HCT116 (cell line): ENCODE measurements at regions not wholly inside any gene's neighbourhood (a gene's known extent, or its start where the extent isn't known, plus 50 kb on each side); places are given as distances from the start of the nearest gene placed in this dataset.

ENCODE experiments used
- CBX3 ChIP-seq: IDR thresholded peaks from 2 replicates; pipeline ENCODE4 v1.6.1; 2012; ENCODE audit warnings: low read depth
- EGR1 ChIP-seq: IDR thresholded peaks from 2 replicates; pipeline ENCODE4 v1.6.1; 2012; ENCODE audit warnings: low read depth
- EZH2 ChIP-seq: fragments of 200-600 bp; sonication (generic); IDR thresholded peaks from 2 replicates; pipeline ENCODE4 v1.6.1; 2017; ENCODE audit warnings: antibody characterized with exemption, mixed run types
- JUND ChIP-seq: IDR thresholded peaks from 2 replicates; pipeline ENCODE4 v1.6.1; 2012
- RAD21 ChIP-seq: IDR thresholded peaks from 2 replicates; pipeline ENCODE4 v1.6.1; 2012; ENCODE audit warnings: low read depth, mild to moderate bottlenecking
- SIN3A ChIP-seq: IDR thresholded peaks from 2 replicates; pipeline ENCODE4 v1.6.1; 2012; ENCODE audit warnings: low read depth
- TCF7L2 ChIP-seq: IDR thresholded peaks from 2 replicates; pipeline ENCODE4 v1.7.0; 2011; ENCODE audit warnings: borderline replicate concordance, inconsistent platforms; ENCODE audit not compliant: insufficient read depth, insufficient read length; ENCODE audit errors: extremely low read depth
- TF ChIP-seq, protein P1 (sequence below), 3 experiments: fragments of 200-600 bp in 1 of 3; sonication (generic) in 1 of 3; IDR thresholded peaks in 2 of 3; conservative IDR thresholded peaks in 1 of 3; 2 replicates each; pipeline ENCODE4 v1.5.1; 2012 to 2017; ENCODE audit warnings: low read depth in 2 of 3, low read length in 2 of 3, antibody characterized with exemption in 1 of 3, borderline replicate concordance in 1 of 3, control low read depth in 1 of 3, mild to moderate bottlenecking in 1 of 3, mixed read lengths in 1 of 3, mixed run types in 1 of 3, moderate library complexity in 1 of 3; ENCODE audit not compliant: insufficient read depth in 1 of 3
- TF ChIP-seq, protein P2 (sequence below): IDR thresholded peaks from 2 replicates; pipeline ENCODE4 v1.6.1; 2012; ENCODE audit warnings: low read depth

DNA sequence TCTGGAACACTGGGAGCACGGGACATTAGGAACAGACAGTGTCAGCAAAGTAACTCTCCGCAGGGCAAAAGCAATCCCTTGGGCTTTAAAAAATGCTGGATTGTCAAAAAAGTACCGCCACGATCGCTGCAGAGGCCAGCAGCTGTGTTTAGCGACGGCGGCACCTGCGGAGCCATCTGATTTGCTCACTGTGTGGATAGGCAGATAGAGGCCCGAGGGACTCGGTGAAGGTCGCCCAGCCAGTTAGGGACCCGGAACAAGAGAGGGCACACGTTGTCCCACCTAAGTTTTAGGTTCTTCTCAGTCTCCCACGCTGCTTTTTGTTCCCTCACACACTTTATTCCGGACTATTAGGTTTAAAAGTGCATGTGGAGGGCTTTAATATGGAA is 238.3 kb downstream of the TEX29 start:
- TF ChIP-seq, protein P1, sequence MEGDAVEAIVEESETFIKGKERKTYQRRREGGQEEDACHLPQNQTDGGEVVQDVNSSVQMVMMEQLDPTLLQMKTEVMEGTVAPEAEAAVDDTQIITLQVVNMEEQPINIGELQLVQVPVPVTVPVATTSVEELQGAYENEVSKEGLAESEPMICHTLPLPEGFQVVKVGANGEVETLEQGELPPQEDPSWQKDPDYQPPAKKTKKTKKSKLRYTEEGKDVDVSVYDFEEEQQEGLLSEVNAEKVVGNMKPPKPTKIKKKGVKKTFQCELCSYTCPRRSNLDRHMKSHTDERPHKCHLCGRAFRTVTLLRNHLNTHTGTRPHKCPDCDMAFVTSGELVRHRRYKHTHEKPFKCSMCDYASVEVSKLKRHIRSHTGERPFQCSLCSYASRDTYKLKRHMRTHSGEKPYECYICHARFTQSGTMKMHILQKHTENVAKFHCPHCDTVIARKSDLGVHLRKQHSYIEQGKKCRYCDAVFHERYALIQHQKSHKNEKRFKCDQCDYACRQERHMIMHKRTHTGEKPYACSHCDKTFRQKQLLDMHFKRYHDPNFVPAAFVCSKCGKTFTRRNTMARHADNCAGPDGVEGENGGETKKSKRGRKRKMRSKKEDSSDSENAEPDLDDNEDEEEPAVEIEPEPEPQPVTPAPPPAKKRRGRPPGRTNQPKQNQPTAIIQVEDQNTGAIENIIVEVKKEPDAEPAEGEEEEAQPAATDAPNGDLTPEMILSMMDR (IDR thresholded peaks at IDR 0.05 in 2 of 3, conservative IDR thresholded peaks at IDR 0.05 in 1 of 3; ENCODE audit: borderline replicate concordance in 1 of 3, insufficient read depth in 1 of 3, low read depth in 2 of 3, low read length in 2 of 3) = no peak
- TF ChIP-seq, protein P2, sequence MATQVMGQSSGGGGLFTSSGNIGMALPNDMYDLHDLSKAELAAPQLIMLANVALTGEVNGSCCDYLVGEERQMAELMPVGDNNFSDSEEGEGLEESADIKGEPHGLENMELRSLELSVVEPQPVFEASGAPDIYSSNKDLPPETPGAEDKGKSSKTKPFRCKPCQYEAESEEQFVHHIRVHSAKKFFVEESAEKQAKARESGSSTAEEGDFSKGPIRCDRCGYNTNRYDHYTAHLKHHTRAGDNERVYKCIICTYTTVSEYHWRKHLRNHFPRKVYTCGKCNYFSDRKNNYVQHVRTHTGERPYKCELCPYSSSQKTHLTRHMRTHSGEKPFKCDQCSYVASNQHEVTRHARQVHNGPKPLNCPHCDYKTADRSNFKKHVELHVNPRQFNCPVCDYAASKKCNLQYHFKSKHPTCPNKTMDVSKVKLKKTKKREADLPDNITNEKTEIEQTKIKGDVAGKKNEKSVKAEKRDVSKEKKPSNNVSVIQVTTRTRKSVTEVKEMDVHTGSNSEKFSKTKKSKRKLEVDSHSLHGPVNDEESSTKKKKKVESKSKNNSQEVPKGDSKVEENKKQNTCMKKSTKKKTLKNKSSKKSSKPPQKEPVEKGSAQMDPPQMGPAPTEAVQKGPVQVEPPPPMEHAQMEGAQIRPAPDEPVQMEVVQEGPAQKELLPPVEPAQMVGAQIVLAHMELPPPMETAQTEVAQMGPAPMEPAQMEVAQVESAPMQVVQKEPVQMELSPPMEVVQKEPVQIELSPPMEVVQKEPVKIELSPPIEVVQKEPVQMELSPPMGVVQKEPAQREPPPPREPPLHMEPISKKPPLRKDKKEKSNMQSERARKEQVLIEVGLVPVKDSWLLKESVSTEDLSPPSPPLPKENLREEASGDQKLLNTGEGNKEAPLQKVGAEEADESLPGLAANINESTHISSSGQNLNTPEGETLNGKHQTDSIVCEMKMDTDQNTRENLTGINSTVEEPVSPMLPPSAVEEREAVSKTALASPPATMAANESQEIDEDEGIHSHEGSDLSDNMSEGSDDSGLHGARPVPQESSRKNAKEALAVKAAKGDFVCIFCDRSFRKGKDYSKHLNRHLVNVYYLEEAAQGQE = no peak
- no peak for TF ChIP-seq RAD21
- TF ChIP-seq TCF7L2 = no peak
- no peak for TF ChIP-seq JUND
- no peak for TF ChIP-seq SIN3A
- no peak for TF ChIP-seq EGR1
- TF ChIP-seq EZH2 = no peak
- no peak for TF ChIP-seq CBX3
